ENCODE measurements at regions not wholly inside any gene's neighbourhood (a gene's known extent, or its start where the extent isn't known, plus 50 kb on each side); places are given as distances from the start of the nearest gene placed in this dataset.

DNA sequence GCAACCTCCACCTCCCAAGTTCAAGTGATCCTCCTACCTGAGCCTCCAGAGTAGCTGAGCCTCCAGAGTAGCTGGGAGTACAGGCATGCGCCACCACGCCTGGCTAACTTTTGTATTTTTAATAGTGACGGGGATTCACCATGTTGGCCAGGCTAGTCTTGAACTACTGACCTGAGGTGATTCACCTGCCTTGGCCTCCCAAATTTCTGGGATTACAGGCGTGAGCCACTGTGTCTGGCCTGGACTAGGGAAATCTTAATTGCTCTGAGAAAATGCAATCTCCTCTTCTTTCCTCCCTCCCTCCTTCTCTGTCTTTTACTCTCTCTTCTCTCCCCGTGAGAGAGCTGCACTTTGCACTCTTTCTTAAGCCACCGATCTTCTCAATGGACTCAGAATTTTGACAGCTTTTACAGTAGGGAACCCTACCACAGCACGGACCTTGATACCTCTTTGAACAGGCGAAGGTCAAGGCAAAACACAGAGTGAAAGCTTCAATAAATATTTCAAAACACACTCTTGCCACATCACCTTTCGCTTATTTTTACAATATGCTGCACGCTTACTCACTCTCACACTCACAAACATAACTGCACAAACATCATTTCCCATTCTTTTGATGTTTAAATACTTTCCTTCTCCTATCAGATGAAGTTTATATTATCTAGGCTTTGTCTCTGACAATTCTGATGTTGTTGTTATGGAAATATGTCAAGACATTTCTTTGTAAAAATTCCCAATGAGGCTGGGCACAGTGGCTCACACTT is 173.4 kb upstream of the NRP1 start:
- POLR2A ChIA-PET: no interaction called here
- DNase-seq: no peak
- CTCF ChIA-PET: no interaction called here
- Mint-ChIP-seq H3K36me3 (ENCODE audit: low read depth) (no peaks in the 10 kb centered on the region), H3K27ac (no peak overlapping the region), H3K27me3 (peaks cover 22% of the 10 kb centered on the region), H3K4me3 (no peak overlapping the region), H3K4me1 (peaks cover 8% of the 10 kb centered on the region), H3K9me3 (ENCODE audit: low read depth) (no peaks in the 10 kb centered on the region)
- intact Hi-C loops (cut with DNase I, micrococcal nuclease): loop anchor here (2.0 to 10.0 kb wide), 4 partner anchors 141 to 371 kb away; partner anchors contain the start of gene NRP1 (in 2 of the 2)
- ATAC-seq: no peak

DNA sequence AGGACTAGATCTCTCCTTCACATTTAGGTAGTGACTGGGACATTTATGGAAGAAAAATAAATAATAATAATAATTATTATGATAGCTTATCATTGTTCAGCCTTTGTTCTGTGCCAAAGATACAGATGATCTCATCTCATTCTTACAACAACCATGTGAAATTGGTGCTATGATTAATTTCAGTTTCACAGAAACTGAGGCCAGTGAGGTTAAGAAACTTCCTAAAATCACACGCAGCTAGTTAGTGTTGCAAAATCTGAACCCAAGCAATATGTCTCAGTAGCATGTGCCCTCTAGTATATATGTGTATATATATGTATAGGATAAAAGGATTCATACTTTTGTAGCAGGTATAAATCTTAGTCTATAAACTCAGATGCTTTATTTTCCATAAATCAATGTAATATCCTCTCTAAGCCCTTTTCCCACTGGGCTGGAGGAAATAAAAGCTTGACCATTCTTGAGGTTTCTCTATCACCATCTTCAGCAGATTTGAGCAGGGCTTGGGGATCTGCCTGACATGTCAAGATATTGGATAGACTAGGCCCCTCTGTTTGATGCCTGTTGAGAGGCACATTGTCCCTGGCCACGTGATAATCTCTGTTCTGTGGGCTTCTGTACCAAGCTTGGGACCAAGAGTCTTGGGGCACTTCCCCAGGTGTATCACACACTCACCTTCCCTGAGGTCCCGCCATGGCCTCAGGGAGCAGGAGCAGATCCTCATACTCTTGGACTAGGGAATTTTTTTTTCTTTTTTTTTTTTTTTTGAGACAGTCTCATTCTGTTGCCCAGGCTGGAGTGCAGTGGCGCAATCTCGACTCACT is 172.6 kb upstream of the NRP1 start:
- H3K27ac Mint-ChIP-seq: no peak overlapping the region
- peaks cover 8% of the 10 kb centered on the region for H3K4me1 Mint-ChIP-seq
- ChIA-PET POLR2A (no interaction called here), CTCF (no interaction called here)
- peaks cover 29% of the 10 kb centered on the region for H3K27me3 Mint-ChIP-seq
- DNase-seq: no peak
- no peaks in the 10 kb centered on the region for H3K9me3 Mint-ChIP-seq (ENCODE audit: low read depth)
- no peaks in the 10 kb centered on the region for H3K36me3 Mint-ChIP-seq (ENCODE audit: low read depth)
- no peak overlapping the region for H3K4me3 Mint-ChIP-seq
- peak; percentile 56 for ATAC-seq
- intact Hi-C loops (cut with DNase I, micrococcal nuclease): loop anchor here (5.0 to 10.0 kb wide), 2 partner anchors 172 to 175 kb away; partner anchors contain the start of gene NRP1 (in 2 of the 2)

DNA sequence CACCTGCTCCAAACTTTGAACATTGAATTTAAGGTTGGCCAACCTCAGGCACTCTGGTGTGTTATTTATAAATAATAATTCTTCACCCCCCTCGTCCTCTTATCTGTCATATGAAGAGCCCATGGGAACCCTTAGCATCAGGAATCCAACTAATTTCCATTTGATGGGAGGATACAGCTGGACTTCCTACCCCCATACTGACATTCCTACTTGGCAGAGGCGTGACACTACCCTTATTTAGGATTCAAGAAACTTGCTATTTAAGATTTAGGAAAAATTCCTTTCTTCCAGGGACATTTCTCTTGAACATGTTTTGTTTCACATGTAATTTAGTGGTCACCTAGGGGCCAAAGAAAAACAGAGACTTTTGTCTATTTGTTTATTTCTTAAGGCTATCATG is 171.9 kb upstream of the NRP1 start:
- Mint-ChIP-seq H3K4me3 (no peak overlapping the region), H3K4me1 (peaks cover 8% of the 10 kb centered on the region), H3K27ac (no peak overlapping the region), H3K36me3 (ENCODE audit: low read depth) (no peaks in the 10 kb centered on the region), H3K27me3 (peaks cover 31% of the 10 kb centered on the region), H3K9me3 (ENCODE audit: low read depth) (no peaks in the 10 kb centered on the region)
- DNase-seq: no peak
- ChIA-PET POLR2A (no interaction called here), CTCF (no interaction called here)
- intact Hi-C loops (cut with DNase I, micrococcal nuclease): loop anchor here (5.0 to 10.0 kb wide), 2 partner anchors 172 to 174 kb away; partner anchors contain the start of gene NRP1 (in 2 of the 2)
- no peak for ATAC-seq

DNA sequence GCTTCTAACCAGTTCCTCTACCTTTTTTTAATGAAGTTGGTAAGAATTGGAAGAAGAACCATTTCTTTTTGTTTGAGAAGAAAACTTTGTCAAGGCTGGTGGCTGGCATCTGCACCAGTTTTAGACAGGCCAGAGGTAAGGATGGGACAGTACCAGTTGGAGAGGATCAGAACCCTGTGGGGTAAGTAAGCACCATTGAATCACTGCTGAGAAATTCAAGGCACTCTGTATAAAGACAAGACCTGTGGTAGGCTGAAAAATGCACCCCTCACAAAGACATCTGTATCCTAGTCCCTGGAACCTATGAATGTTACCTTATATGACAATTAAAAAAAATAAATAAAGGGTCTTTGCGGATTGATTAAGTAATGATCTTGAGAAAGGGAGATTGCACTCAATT is 166.7 kb upstream of the NRP1 start:
- H3K36me3 Mint-ChIP-seq (ENCODE audit: low read depth): no peaks in the 10 kb centered on the region
- no peak overlapping the region for H3K4me3 Mint-ChIP-seq
- CTCF ChIA-PET: no interaction called here
- no peak for ATAC-seq
- POLR2A ChIA-PET: no interaction called here
- DNase-seq: no peak
- H3K27ac Mint-ChIP-seq: no peak overlapping the region
- intact Hi-C loops (cut with DNase I, micrococcal nuclease): loop anchor here in 1 of 2 experiments (10.0 kb wide), 1 partner anchor 166 kb away; the partner anchor contains the start of gene NRP1
- no peaks in the 10 kb centered on the region for H3K9me3 Mint-ChIP-seq (ENCODE audit: low read depth)
- H3K4me1 Mint-ChIP-seq: no peaks in the 10 kb centered on the region
- peaks cover 25% of the 10 kb centered on the region for H3K27me3 Mint-ChIP-seq

DNA sequence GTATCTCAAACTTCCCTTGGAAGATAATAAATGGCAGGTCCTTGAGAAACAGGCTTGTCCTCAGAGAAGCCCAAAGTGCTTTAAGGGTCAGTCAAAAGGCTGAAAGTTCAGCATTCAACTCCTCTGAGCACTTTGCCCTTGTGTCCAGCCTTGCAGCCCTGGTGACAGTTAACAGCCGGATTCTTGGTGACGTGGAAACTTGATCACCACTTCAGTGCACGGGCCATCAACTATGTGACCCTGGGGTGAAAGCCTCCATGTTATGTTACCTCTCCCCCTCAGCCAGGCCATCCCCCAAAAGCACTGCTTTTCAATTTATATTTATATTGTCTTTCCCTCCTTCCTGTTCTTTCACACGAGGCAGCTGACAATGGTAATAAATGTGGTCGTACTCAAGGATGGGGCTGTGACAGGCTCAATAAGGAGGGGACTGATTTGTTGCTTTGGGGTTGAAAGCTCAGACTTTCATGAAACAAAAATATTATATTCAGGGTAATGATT is 164.0 kb upstream of the NRP1 start:
- peaks cover 11% of the 10 kb centered on the region for H3K27me3 Mint-ChIP-seq
- H3K4me3 Mint-ChIP-seq: no peak overlapping the region
- CTCF ChIA-PET: no interaction called here
- no peaks in the 10 kb centered on the region for H3K36me3 Mint-ChIP-seq (ENCODE audit: low read depth)
- no peaks in the 10 kb centered on the region for H3K9me3 Mint-ChIP-seq (ENCODE audit: low read depth)
- no peaks in the 10 kb centered on the region for H3K4me1 Mint-ChIP-seq
- DNase-seq (no peak), ATAC-seq (no peak)
- intact Hi-C loops (cut with DNase I, micrococcal nuclease): no loop called here
- no peak overlapping the region for H3K27ac Mint-ChIP-seq
- POLR2A ChIA-PET: no interaction called here

DNA sequence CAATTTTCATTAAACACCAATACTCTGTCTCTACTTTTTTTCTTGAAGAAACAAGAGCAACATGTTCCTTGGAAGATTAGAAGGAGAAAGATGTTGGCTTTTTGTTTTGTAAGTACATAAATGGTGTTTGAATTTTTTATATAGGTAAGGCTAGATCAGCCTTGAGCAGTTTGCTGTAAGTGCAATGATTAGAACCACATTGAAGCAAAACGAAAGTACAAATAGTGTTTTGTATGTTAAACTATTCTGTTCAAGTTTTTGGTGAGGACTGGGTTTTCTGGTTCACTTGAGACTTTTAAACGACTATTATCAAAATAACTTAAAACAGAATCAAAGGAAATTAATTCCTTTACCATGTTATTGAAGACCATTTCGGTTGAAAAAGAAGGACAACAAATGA is 162.9 kb upstream of the NRP1 start:
- H3K4me3 Mint-ChIP-seq: no peak overlapping the region
- H3K9me3 Mint-ChIP-seq (ENCODE audit: low read depth): no peaks in the 10 kb centered on the region
- no peaks in the 10 kb centered on the region for H3K4me1 Mint-ChIP-seq
- H3K27me3 Mint-ChIP-seq: peaks cover 7% of the 10 kb centered on the region
- H3K27ac Mint-ChIP-seq: no peak overlapping the region
- no peak for ATAC-seq
- ChIA-PET POLR2A (no interaction called here), CTCF (interaction anchor here (0.7 kb wide), 1 partner anchor 329 kb away, joined by 4 read pairs; no protein-coding TSS in a partner anchor)
- no peaks in the 10 kb centered on the region for H3K36me3 Mint-ChIP-seq (ENCODE audit: low read depth)
- no peak for DNase-seq
- intact Hi-C loops (cut with DNase I, micrococcal nuclease): no loop called here

DNA sequence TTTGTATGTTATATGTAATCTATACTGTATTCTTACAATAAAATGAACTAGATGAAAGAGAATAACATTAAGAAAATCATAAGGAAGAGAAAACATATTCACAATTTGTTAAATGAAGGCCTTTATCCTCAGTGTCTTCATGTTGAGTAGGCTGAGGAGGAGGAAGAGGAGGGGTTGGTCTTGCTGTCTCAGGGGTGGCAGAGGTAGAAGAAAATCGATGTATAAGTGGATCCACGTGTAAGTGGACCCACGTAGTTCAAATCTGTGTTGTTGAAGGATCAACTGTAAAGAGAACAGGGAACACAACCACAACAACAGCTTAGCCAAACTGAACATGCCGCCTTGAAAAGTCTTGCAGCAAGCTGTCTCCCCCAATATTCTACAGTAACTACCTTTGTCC is 161.6 kb upstream of the NRP1 start:
- CTCF ChIA-PET: interaction anchor here (0.7 kb wide), 1 partner anchor 86 kb away, joined by 3 read pairs; no protein-coding TSS in a partner anchor

DNA sequence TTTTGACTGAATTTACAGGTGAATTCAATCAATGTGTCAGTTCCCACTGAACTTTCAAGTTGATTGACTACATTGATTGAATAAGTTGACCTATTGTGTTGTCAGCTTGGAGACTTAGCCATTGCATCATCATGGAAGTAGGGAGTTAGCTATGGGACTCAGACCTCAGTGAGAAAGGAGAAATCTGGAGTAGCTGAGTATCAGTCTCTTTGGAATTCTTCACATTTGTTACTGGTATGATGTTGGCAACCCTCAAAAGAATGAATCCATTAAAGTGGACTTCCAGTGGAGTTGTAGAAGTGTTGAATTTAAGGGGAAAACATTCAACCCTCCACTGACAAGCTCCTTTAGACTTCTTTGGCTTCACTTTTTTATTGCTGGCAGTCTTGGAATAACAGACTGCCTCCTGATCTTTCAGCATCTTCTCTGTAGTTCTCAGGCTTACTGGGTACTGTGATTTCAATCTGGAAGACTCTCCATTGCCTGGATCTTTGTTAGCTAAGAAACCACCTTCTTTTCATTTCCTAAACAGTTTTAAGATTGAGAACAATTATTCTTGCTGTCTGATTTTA is 160.3 kb upstream of the NRP1 start:
- Mint-ChIP-seq H3K4me1 (no peaks in the 10 kb centered on the region), H3K4me3 (no peak overlapping the region), H3K27me3 (peaks cover 2% of the 10 kb centered on the region), H3K27ac (no peak overlapping the region), H3K9me3 (ENCODE audit: low read depth) (no peaks in the 10 kb centered on the region), H3K36me3 (ENCODE audit: low read depth) (no peaks in the 10 kb centered on the region)
- ATAC-seq: no peak
- intact Hi-C loops (cut with DNase I, micrococcal nuclease): no loop called here
- no peak for DNase-seq
- CTCF ChIA-PET: no interaction called here
- POLR2A ChIA-PET: no interaction called here

More for the DNA sequence above, 161.6 kb upstream of the NRP1 start:
- intact Hi-C loops (cut with DNase I, micrococcal nuclease): no loop called here
- POLR2A ChIA-PET: no interaction called here
- H3K9me3 Mint-ChIP-seq (ENCODE audit: low read depth): no peaks in the 10 kb centered on the region
- H3K4me1 Mint-ChIP-seq: no peaks in the 10 kb centered on the region
- no peak overlapping the region for H3K4me3 Mint-ChIP-seq
- ATAC-seq (no peak), DNase-seq (no peak)
- H3K27me3 Mint-ChIP-seq: peaks cover 2% of the 10 kb centered on the region
- no peak overlapping the region for H3K27ac Mint-ChIP-seq
- H3K36me3 Mint-ChIP-seq (ENCODE audit: low read depth): no peaks in the 10 kb centered on the region

DNA sequence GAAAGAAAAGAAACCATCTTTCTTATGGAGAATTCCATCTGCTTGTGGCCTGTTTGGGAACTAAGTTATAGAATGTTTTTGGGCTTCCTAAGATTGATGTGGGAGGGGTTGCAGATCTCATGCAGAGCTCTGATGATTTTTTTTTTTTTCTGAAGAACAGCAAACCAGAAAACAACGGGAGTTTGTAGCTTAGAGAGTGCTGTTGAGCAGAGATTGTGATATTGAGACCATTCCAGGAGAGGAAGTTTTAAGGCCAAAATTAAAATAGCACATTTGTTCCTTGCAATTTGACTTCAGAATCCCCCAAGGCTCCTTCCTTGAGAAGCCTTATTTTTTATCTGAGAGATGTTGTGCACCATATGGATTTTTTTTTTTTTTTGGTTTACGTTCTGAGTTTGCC is 159.5 kb upstream of the NRP1 start:
- intact Hi-C loops (cut with DNase I, micrococcal nuclease): no loop called here
- ChIA-PET POLR2A (no interaction called here), CTCF (no interaction called here)
- H3K9me3 Mint-ChIP-seq (ENCODE audit: low read depth): no peaks in the 10 kb centered on the region
- no peak overlapping the region for H3K27ac Mint-ChIP-seq
- DNase-seq: no peak
- H3K4me1 Mint-ChIP-seq: no peaks in the 10 kb centered on the region
- H3K36me3 Mint-ChIP-seq (ENCODE audit: low read depth): no peaks in the 10 kb centered on the region
- H3K27me3 Mint-ChIP-seq: no peaks in the 10 kb centered on the region
- no peak overlapping the region for H3K4me3 Mint-ChIP-seq
- ATAC-seq: no peak

DNA sequence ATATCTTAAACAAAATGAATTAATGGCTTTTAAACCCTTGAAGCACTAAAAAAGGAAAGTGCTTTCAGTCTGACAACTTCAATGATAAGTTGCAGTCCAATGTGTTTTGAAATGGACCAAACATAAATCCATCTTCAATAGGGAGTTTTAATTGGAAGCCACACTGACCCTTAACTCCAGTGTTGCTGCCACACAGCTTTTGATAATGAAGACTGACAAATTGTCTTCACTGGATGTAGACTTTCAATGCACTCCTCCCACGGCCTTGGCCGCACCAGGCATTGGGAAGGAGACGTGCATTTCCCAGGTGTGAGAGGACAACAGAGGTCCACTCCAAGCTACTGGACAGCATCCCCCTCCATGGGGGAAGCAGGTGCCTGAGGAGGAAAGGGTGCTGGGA is 159.0 kb upstream of the NRP1 start:
- H3K27ac Mint-ChIP-seq: no peak overlapping the region

DNA sequence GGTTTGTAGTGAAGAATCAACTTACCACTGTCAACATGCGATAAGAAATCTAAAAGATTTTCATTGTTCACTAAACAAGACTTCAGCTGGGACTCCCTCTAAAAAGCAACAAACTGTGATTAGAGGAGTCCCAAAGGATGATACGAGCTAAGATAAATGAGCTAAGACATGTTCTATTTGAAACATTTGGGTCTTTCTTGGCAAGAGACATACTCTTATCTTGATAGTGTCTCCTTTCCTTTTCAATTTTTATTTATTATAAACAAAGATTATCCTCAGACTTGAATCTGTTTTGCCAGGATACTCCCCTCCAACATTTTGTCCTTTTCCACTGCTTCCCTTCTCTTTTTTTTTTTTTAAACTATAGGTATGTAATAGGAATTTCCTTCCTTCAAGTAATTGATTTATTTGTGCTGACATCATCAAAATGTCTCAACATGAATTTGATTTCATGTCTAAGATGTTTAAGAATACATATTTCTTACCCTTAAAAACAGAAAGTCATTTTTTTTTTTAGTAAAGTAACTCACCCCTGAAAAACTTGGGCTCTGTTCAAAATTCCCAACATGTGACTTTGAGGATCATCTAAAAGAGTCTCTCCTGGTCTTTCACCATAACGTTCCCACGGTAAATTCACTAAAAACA is 158.4 kb upstream of the NRP1 start:
- H3K4me3 Mint-ChIP-seq: no peak overlapping the region

More for the DNA sequence above, 159.0 kb upstream of the NRP1 start:
- no peaks in the 10 kb centered on the region for H3K9me3 Mint-ChIP-seq (ENCODE audit: low read depth)
- intact Hi-C loops (cut with DNase I, micrococcal nuclease): no loop called here
- H3K4me1 Mint-ChIP-seq: no peaks in the 10 kb centered on the region
- ATAC-seq (no peak), DNase-seq (no peak)
- no peak overlapping the region for H3K4me3 Mint-ChIP-seq
- H3K27me3 Mint-ChIP-seq: no peaks in the 10 kb centered on the region
- ChIA-PET CTCF (no interaction called here), POLR2A (no interaction called here)
- no peaks in the 10 kb centered on the region for H3K36me3 Mint-ChIP-seq (ENCODE audit: low read depth)

More for the DNA sequence above, 158.4 kb upstream of the NRP1 start:
- Mint-ChIP-seq H3K36me3 (ENCODE audit: low read depth) (no peaks in the 10 kb centered on the region), H3K4me1 (no peaks in the 10 kb centered on the region), H3K9me3 (ENCODE audit: low read depth) (no peaks in the 10 kb centered on the region), H3K27me3 (no peaks in the 10 kb centered on the region), H3K27ac (no peak overlapping the region)
- no peak for ATAC-seq
- ChIA-PET POLR2A (no interaction called here), CTCF (no interaction called here)
- no peak for DNase-seq
- intact Hi-C loops (cut with DNase I, micrococcal nuclease): no loop called here

Data from activated CD4-positive, alpha-beta T cell treated with anti-CD3 and anti-CD28 coated beads for 36 hours (primary cell).